K562 (cell line): ENCODE measurements at regions not wholly inside any gene's neighbourhood (a gene's known extent, or its start where the extent isn't known, plus 50 kb on each side); places are given as distances from the start of the nearest gene placed in this dataset.

ENCODE experiments used
- ATAC-seq: fragments of 200-7000 bp; cut with Tn5 transposase; 3 replicates; pipeline ENCODE4 v1.9.1; 2020; ENCODE audit warnings: moderate library complexity
- BruUV-seq: library from RNA; stranded (reverse); fragments of 400-500 nt; replicated peaks from 2 replicates; lab custom pipeline; 2021; lab: Mats Ljungman, UMichigan
- CTCF ChIA-PET: fragments of 300-600 bp; formaldehyde crosslinking; extraction: SDS; loops from one replicate; lab custom pipeline; 2021; ENCODE audit warnings: low intra/inter-chr PET ratio; lab: Yijun Ruan, JAX
- POLR2A ChIA-PET: fragments of 300-600, 350-650 bp; sonication (Branson Sonifier 250); formaldehyde crosslinking; extraction: SDS; loops from one replicate; lab custom pipeline; 2021; ENCODE audit warnings: antibody characterized with exemption, inconsistent platforms; lab: Yijun Ruan, JAX
- DNase-seq, 4 experiments: peaks; one replicate each; pipeline versions ENCODE4 v3.0.0 to v3.0.0-alpha.2; 2011 to 2018; ENCODE audit warnings: low spot score in 3 of 4, mixed read lengths in 3 of 4; ENCODE audit errors: extremely low read depth in 1 of 4
- FAIRE-seq: peaks from 2 replicates; lab custom pipeline; 2011; peaks lifted over from hg19 to GRCh38; lab: Jason Lieb, UNC
- H2AFZ ChIP-seq: 2 replicates; pipeline ENCODE4 v1.6.0; 2011; ENCODE audit warnings: low read depth, low read length, control low read depth, inconsistent platforms
- H3K27ac ChIP-seq: fragments of 200-600 bp; 3 replicates; pipeline ENCODE4 v1.8.0; 2011; ENCODE audit warnings: low read depth, mild to moderate bottlenecking, control low read depth, inconsistent platforms, low read length, moderate library complexity, mixed read lengths; ENCODE audit errors: extremely low read depth
- H3K27me3 ChIP-seq, 2 experiments: fragments of 300-600 bp in 1 of 2; 2 replicates in 1 of 2; 3 replicates in 1 of 2; pipeline versions ENCODE4 v1.6.0 to v1.8.0; 2011; ENCODE audit warnings: inconsistent platforms in 2 of 2, low read length in 2 of 2, mild to moderate bottlenecking in 1 of 2, mixed read lengths in 1 of 2, moderate library complexity in 1 of 2; ENCODE audit not compliant: control insufficient read depth in 2 of 2, insufficient read depth in 2 of 2
- H3K36me3 ChIP-seq: fragments of 300-600 bp; 3 replicates; pipeline ENCODE4 v1.8.0; 2011; ENCODE audit warnings: mild to moderate bottlenecking, low read length, inconsistent platforms; ENCODE audit not compliant: control insufficient read depth, insufficient read depth
- H3K4me1 ChIP-seq, 2 experiments: fragments of 200-600 bp in 1 of 2; replicated peaks in 1 of 2; 2 replicates in 1 of 2; 3 replicates in 1 of 2; pipeline versions ENCODE4 v1.5.1 to v1.8.0; 2011; ENCODE audit warnings: inconsistent platforms in 2 of 2, low read length in 2 of 2, mild to moderate bottlenecking in 1 of 2, mixed read lengths in 1 of 2, moderate library complexity in 1 of 2; ENCODE audit not compliant: control insufficient read depth in 2 of 2, insufficient read depth in 2 of 2
- H3K4me2 ChIP-seq: 2 replicates; pipeline ENCODE4 v1.6.1; 2011; ENCODE audit warnings: low read length, control low read depth, inconsistent platforms, mixed read lengths; ENCODE audit not compliant: insufficient read depth
- H3K4me3 ChIP-seq: fragments of 200-600 bp; sonication (generic), shearing (Covaris generic); 2 replicates; pipeline ENCODE4 v1.5.1; 2016; ENCODE audit warnings: control low read depth, inconsistent platforms
- H3K79me2 ChIP-seq: fragments of 200-600 bp; 3 replicates; pipeline ENCODE4 v1.8.0; 2011; ENCODE audit warnings: low read length, inconsistent platforms; ENCODE audit not compliant: control insufficient read depth, insufficient read depth
- H3K9ac ChIP-seq, 2 experiments: 2 replicates each; pipeline versions ENCODE4 v1.6.0 to v1.6.1; 2011; ENCODE audit warnings: low read depth in 2 of 2, low read length in 2 of 2, control low read depth in 1 of 2, inconsistent platforms in 1 of 2, mild to moderate bottlenecking in 1 of 2, mixed read lengths in 1 of 2; ENCODE audit not compliant: insufficient read depth in 1 of 2
- H3K9me1 ChIP-seq: one replicate; pipeline ENCODE4 v1.6.0; 2011; ENCODE audit warnings: inconsistent platforms, mild to moderate bottlenecking, low read length, moderate library complexity; ENCODE audit not compliant: control insufficient read depth, insufficient read depth
- H3K9me3 ChIP-seq: replicated peaks from 2 replicates; pipeline ENCODE4 v1.5.1; 2011; ENCODE audit warnings: low read depth, low read length, inconsistent platforms; ENCODE audit not compliant: control insufficient read depth, insufficient read depth
- H4K20me1 ChIP-seq: replicated peaks from 2 replicates; pipeline ENCODE4 v1.6.1; 2011; ENCODE audit warnings: low read length, inconsistent platforms, mixed read lengths; ENCODE audit not compliant: control insufficient read depth, insufficient read depth
- SMARCB1 ChIP-seq: IDR thresholded peaks from 2 replicates; pipeline ENCODE4 v1.6.1; 2011; ENCODE audit warnings: improper control_type of control experiment, low read depth; ENCODE audit not compliant: insufficient read length
- ZKSCAN1 ChIP-seq: fragments of 150-350 bp; IDR thresholded peaks from 2 replicates; pipeline ENCODE4 v1.6.1; 2016; ENCODE audit warnings: low read depth, low read length
- ZNF384 ChIP-seq: IDR thresholded peaks from 2 replicates; pipeline ENCODE4 v1.6.1; 2012; ENCODE audit warnings: low read depth, low read length, improper control_type of control experiment
- WGBS: fragments of 100-300 bp; shearing (Covaris generic); methylation state at CpG from one replicate; pipeline ENCODE4 v1.1.6; 2016; ENCODE audit warnings: low coverage, mixed read lengths; ENCODE audit not compliant: insufficient coverage; ENCODE audit errors: missing lambda C conversion rate; 5-methylcytosine and 5-hydroxymethylcytosine counted together
- in situ Hi-C: fragments of 300-500 bp; cut with MboI; formaldehyde crosslinking; loops from 4 replicates; pipeline ENCODE4 v1.15.0; 2018; ENCODE audit warnings: inconsistent platforms, mixed read lengths
- intact Hi-C: fragments of 100-400 bp; cut with micrococcal nuclease; formaldehyde crosslinking; loops from 2 replicates; pipeline ENCODE4 v1.14.2; 2022
- TF ChIP-seq, protein P1 (sequence below): fragments of 250-450 bp; sonication (Bioruptor Pico); IDR thresholded peaks from 2 replicates; pipeline ENCODE4 v1.4.0; 2020; ENCODE audit warnings: mild to moderate bottlenecking, moderate library complexity
- TF ChIP-seq, protein P2 (sequence below): fragments of 450-650 bp; IDR thresholded peaks from 2 replicates; pipeline ENCODE4 v1.6.1; 2018; ENCODE audit not compliant: partially characterized antibody

GRCh38 chr13:93029536-93029935 is 197.1 kb upstream of the GPC6 start:
- Histone ChIP-seq H3K36me3 (no peaks in the 10 kb centered on the region), H3K9me3 (no peaks in the 10 kb centered on the region), H3K27me3 (no peaks in the 10 kb centered on the region), H3K9me1 (no peaks in the 10 kb centered on the region), H3K9ac (no peak overlapping the region), H4K20me1 (no peaks in the 10 kb centered on the region), H2AFZ (no peak overlapping the region), H3K27ac (no peak overlapping the region), H3K4me1 (no peaks in the 10 kb centered on the region), H3K4me2 (no peak overlapping the region), H3K79me2 (no peaks in the 10 kb centered on the region)
- intact Hi-C loops (no loop called here), in situ Hi-C loops (no loop called here)
- FAIRE-seq = no peak
- 4% methylated on average over 3 of the region's 3 CpGs for WGBS
- no peak for DNase-seq
- no TSS peak for BruUV-seq
- POLR2A ChIA-PET = no interaction called here
- no peak for ATAC-seq
- CTCF ChIA-PET = no interaction called here
- TF ChIP-seq, protein P1, sequence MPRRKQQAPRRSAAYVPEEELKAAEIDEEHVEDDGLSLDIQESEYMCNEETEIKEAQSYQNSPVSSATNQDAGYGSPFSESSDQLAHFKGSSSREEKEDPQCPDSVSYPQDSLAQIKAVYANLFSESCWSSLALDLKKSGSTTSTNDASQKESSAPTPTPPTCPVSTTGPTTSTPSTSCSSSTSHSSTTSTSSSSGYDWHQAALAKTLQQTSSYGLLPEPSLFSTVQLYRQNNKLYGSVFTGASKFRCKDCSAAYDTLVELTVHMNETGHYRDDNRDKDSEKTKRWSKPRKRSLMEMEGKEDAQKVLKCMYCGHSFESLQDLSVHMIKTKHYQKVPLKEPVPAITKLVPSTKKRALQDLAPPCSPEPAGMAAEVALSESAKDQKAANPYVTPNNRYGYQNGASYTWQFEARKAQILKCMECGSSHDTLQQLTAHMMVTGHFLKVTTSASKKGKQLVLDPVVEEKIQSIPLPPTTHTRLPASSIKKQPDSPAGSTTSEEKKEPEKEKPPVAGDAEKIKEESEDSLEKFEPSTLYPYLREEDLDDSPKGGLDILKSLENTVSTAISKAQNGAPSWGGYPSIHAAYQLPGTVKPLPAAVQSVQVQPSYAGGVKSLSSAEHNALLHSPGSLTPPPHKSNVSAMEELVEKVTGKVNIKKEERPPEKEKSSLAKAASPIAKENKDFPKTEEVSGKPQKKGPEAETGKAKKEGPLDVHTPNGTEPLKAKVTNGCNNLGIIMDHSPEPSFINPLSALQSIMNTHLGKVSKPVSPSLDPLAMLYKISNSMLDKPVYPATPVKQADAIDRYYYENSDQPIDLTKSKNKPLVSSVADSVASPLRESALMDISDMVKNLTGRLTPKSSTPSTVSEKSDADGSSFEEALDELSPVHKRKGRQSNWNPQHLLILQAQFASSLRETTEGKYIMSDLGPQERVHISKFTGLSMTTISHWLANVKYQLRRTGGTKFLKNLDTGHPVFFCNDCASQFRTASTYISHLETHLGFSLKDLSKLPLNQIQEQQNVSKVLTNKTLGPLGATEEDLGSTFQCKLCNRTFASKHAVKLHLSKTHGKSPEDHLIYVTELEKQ = no peak
- TF ChIP-seq ZKSCAN1 = no peak
- TF ChIP-seq, all 486 proteins: peak for 0
- no peak overlapping the region for H3K4me3 ChIP-seq

DNA sequence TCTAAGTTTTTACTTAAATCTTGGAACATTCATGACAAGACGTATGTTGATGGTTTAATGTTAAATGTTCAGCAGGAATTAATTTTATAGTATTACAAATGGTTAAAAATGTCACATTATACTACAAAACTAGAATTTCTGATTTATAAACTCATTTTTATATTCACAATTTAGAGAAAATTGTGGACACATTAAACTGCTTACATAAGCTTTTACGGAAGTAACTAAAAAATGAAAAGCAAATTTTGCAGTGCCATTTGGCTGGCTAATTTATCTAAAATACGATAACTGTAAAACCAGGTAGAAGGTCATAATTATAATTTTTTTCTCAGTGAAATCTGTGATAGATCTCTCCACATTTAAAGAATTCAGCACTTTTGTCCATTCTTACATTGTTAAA is 190.2 kb upstream of the GPC6 start:
- ChIA-PET CTCF (no interaction called here), POLR2A (no interaction called here)
- no peaks in the 10 kb centered on the region for H3K9me1 ChIP-seq
- 0% methylated on average over 3 of the region's 3 CpGs for WGBS
- no peak for DNase-seq
- no peaks in the 10 kb centered on the region for H3K36me3 ChIP-seq
- no peak overlapping the region for H2AFZ ChIP-seq
- H3K79me2 ChIP-seq = no peaks in the 10 kb centered on the region
- H3K4me1 ChIP-seq = no peaks in the 10 kb centered on the region
- no peak for FAIRE-seq
- BruUV-seq = no TSS peak
- intact Hi-C loops = no loop called here
- no peak for ATAC-seq
- no peak overlapping the region for H3K4me3 ChIP-seq
- no peak overlapping the region for H3K9ac ChIP-seq
- H4K20me1 ChIP-seq = no peaks in the 10 kb centered on the region
- H3K27ac ChIP-seq = no peak overlapping the region
- in situ Hi-C loops = no loop called here
- no peak overlapping the region for H3K4me2 ChIP-seq
- H3K9me3 ChIP-seq = no peaks in the 10 kb centered on the region
- no peaks in the 10 kb centered on the region for H3K27me3 ChIP-seq
- TF ChIP-seq, protein P2, sequence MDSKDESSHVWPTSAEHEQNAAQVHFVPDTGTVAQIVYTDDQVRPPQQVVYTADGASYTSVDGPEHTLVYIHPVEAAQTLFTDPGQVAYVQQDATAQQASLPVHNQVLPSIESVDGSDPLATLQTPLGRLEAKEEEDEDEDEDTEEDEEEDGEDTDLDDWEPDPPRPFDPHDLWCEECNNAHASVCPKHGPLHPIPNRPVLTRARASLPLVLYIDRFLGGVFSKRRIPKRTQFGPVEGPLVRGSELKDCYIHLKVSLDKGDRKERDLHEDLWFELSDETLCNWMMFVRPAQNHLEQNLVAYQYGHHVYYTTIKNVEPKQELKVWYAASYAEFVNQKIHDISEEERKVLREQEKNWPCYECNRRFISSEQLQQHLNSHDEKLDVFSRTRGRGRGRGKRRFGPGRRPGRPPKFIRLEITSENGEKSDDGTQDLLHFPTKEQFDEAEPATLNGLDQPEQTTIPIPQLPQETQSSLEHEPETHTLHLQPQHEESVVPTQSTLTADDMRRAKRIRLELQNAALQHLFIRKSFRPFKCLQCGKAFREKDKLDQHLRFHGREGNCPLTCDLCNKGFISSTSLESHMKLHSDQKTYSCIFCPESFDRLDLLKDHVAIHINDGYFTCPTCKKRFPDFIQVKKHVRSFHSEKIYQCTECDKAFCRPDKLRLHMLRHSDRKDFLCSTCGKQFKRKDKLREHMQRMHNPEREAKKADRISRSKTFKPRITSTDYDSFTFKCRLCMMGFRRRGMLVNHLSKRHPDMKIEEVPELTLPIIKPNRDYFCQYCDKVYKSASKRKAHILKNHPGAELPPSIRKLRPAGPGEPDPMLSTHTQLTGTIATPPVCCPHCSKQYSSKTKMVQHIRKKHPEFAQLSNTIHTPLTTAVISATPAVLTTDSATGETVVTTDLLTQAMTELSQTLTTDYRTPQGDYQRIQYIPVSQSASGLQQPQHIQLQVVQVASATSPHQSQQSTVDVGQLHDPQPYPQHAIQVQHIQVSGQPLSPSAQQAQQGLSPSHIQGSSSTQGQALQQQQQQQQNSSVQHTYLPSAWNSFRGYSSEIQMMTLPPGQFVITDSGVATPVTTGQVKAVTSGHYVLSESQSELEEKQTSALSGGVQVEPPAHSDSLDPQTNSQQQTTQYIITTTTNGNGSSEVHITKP = no peak
- TF ChIP-seq ZNF384 (no peak), SMARCB1 (no peak)
